ENCODE measurements at regions not wholly inside any gene's neighbourhood (a gene's known extent, or its start where the extent isn't known, plus 50 kb on each side); places are given as distances from the start of the nearest gene placed in this dataset.

- TF ChIP-seq CTCF (IDR thresholded peaks at IDR 0.05; ENCODE audit: low read length) (no peak), EZH2 (IDR thresholded peaks at IDR 0.05; ENCODE audit: borderline replicate concordance, low read length) (no peak)
Observed at GRCh38 chr5:158626718-158627117, 473.0 kb downstream of the EBF1 start.
